Ishikawa (cell line): ENCODE measurements at regions not wholly inside any gene's neighbourhood (a gene's known extent, or its start where the extent isn't known, plus 50 kb on each side); places are given as distances from the start of the nearest gene placed in this dataset.

Source experiments
- CEBPB ChIP-seq: IDR thresholded peaks from 2 replicates; pipeline ENCODE4 v1.6.1; 2012
- CREB1 ChIP-seq: IDR thresholded peaks from 2 replicates; pipeline ENCODE4 v1.6.1; 2012; ENCODE audit warnings: low read depth
- EGR1 ChIP-seq: IDR thresholded peaks from 2 replicates; pipeline ENCODE4 v1.6.1; 2012
- EP300 ChIP-seq: IDR thresholded peaks from 2 replicates; pipeline ENCODE4 v1.6.1; 2012; ENCODE audit warnings: borderline replicate concordance
- FOXM1 ChIP-seq: IDR thresholded peaks from 2 replicates; pipeline ENCODE4 v1.6.1; 2012; ENCODE audit warnings: low read depth, borderline replicate concordance
- NFIC ChIP-seq: IDR thresholded peaks from 2 replicates; pipeline ENCODE4 v1.6.1; 2012
- RAD21 ChIP-seq: IDR thresholded peaks from 2 replicates; pipeline ENCODE4 v1.6.1; 2012; ENCODE audit warnings: low read depth
- TAF1 ChIP-seq: IDR thresholded peaks from 2 replicates; pipeline ENCODE4 v1.6.1; 2012; ENCODE audit warnings: low read depth, mild to moderate bottlenecking
- TCF12 ChIP-seq: IDR thresholded peaks from 2 replicates; pipeline ENCODE4 v1.6.1; 2012; ENCODE audit warnings: low read depth
- TEAD4 ChIP-seq: IDR thresholded peaks from 2 replicates; pipeline ENCODE4 v1.6.1; 2012
- USF1 ChIP-seq: IDR thresholded peaks from 2 replicates; pipeline ENCODE4 v1.6.1; 2012
- YY1 ChIP-seq: IDR thresholded peaks from 2 replicates; pipeline ENCODE4 v1.6.1; 2012; ENCODE audit warnings: low read depth
- ZBTB7A ChIP-seq: IDR thresholded peaks from 2 replicates; pipeline ENCODE4 v1.6.1; 2012; ENCODE audit warnings: low read depth
- TF ChIP-seq, protein P1 (sequence below): IDR thresholded peaks from 2 replicates; pipeline ENCODE4 v1.6.1; 2012; ENCODE audit warnings: low read depth, mild to moderate bottlenecking
- TF ChIP-seq, protein P2 (sequence below): IDR thresholded peaks from 2 replicates; pipeline ENCODE4 v1.6.1; 2012

- TF ChIP-seq, protein P1, sequence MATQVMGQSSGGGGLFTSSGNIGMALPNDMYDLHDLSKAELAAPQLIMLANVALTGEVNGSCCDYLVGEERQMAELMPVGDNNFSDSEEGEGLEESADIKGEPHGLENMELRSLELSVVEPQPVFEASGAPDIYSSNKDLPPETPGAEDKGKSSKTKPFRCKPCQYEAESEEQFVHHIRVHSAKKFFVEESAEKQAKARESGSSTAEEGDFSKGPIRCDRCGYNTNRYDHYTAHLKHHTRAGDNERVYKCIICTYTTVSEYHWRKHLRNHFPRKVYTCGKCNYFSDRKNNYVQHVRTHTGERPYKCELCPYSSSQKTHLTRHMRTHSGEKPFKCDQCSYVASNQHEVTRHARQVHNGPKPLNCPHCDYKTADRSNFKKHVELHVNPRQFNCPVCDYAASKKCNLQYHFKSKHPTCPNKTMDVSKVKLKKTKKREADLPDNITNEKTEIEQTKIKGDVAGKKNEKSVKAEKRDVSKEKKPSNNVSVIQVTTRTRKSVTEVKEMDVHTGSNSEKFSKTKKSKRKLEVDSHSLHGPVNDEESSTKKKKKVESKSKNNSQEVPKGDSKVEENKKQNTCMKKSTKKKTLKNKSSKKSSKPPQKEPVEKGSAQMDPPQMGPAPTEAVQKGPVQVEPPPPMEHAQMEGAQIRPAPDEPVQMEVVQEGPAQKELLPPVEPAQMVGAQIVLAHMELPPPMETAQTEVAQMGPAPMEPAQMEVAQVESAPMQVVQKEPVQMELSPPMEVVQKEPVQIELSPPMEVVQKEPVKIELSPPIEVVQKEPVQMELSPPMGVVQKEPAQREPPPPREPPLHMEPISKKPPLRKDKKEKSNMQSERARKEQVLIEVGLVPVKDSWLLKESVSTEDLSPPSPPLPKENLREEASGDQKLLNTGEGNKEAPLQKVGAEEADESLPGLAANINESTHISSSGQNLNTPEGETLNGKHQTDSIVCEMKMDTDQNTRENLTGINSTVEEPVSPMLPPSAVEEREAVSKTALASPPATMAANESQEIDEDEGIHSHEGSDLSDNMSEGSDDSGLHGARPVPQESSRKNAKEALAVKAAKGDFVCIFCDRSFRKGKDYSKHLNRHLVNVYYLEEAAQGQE: no peak
- TF ChIP-seq ZBTB7A: no peak
- TF ChIP-seq TCF12: no peak
- TF ChIP-seq TEAD4: no peak
- no peak for TF ChIP-seq FOXM1
- no peak for TF ChIP-seq YY1
- TF ChIP-seq USF1: no peak
- TF ChIP-seq RAD21: no peak
- TF ChIP-seq CEBPB: no peak
- TF ChIP-seq, protein P2, sequence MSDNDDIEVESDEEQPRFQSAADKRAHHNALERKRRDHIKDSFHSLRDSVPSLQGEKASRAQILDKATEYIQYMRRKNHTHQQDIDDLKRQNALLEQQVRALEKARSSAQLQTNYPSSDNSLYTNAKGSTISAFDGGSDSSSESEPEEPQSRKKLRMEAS: no peak
- no peak for TF ChIP-seq EGR1
- no peak for TF ChIP-seq TAF1
- TF ChIP-seq NFIC: no peak
- no peak for TF ChIP-seq EP300
- TF ChIP-seq CREB1: no peak
These were observed 170.1 kb downstream of the IGLL1 start for GRCh38 chr22:23409976-23410375.

DNA sequence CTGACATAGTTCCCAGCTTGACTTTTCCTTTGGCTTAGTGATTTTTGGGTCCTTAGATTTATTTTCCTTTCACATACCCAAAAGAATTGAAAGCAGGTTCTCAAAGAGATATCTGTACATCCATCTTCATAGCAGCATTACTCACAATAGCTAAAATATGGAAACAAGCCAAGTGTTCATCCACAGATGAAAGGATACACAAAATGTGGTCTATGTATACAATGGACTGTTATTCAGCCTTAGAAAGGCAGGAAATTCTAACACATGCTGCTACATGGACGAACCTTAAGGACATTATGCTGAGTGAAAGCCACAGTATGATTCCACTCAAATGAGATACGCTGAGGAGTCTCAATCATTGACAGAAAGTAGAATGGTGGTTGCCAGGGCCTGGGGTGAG is 171.8 kb downstream of the IGLL1 start:
- TF ChIP-seq NFIC: no peak
- TF ChIP-seq TCF12: no peak
- TF ChIP-seq, protein P1: no peak
- TF ChIP-seq RAD21: no peak
- TF ChIP-seq TEAD4: no peak
- no peak for TF ChIP-seq CREB1
- no peak for TF ChIP-seq YY1
- no peak for TF ChIP-seq ZBTB7A
- TF ChIP-seq USF1: no peak
- TF ChIP-seq, protein P2: no peak
- TF ChIP-seq CEBPB: no peak
- no peak for TF ChIP-seq EGR1
- no peak for TF ChIP-seq TAF1
- no peak for TF ChIP-seq FOXM1
- no peak for TF ChIP-seq EP300

DNA sequence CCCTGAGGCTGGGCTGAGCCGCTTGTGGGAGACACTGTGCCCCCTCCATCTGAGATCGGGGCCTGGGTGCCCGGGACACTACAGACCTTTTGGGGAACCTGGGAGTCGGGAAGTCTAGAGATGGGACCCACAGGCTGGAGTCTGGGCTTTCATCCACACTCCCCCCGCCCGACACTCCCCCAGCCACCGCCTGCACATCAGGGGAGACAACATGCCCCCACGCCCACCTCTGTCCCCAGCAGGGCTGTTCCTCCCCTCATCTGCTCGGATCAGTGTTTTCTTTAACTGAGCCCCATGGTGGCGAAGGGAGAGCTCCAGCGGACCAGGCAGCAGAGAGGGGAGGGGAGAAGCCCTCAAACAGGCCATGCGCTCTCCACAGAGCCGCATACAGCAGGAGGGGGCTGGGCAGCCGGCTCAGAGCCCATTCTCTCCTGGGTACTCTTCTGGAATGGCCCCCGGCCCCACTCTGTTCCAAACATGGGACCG is 174.7 kb downstream of the IGLL1 start:
- TF ChIP-seq YY1 (no peak), RAD21 (no peak), NFIC (no peak), TAF1 (no peak), FOXM1 (no peak), CREB1 (no peak), EP300 (no peak), CEBPB (no peak), EGR1 (no peak), ZBTB7A (no peak), TEAD4 (no peak), USF1 (no peak), TCF12 (no peak)
- TF ChIP-seq, protein P1: no peak
- TF ChIP-seq, protein P2: no peak
